ENCODE measurements at regions not wholly inside any gene's neighbourhood (a gene's known extent, or its start where the extent isn't known, plus 50 kb on each side); places are given as distances from the start of the nearest gene placed in this dataset.

GRCh38 chr11:31968461-31969358, 122.2 kb upstream of the RCN1 start:
- TF ChIP-seq CSDC2 (CRISPR knock-in tag; IDR thresholded peaks at IDR 0.05) (no peak), ZNF70 (CRISPR knock-in tag; IDR thresholded peaks at IDR 0.05) (no peak), ZFP30 (CRISPR knock-in tag; IDR thresholded peaks at IDR 0.05) (no peak), CREB5 (CRISPR knock-in tag; IDR thresholded peaks at IDR 0.05; ENCODE audit: low read depth) (no peak), PPARA (CRISPR knock-in tag; IDR thresholded peaks at IDR 0.05; ENCODE audit: borderline replicate concordance) (no peak), TCF4 (CRISPR knock-in tag; IDR thresholded peaks at IDR 0.05; ENCODE audit: borderline replicate concordance) (peak; percentile 59; the same call in 1 of the 2 replicates), PATZ1 (CRISPR knock-in tag; IDR thresholded peaks at IDR 0.05; ENCODE audit: borderline replicate concordance) (peak; percentile 53; the same call in 1 of the 2 replicates), ZFP3 (CRISPR knock-in tag; IDR thresholded peaks at IDR 0.05) (no peak), BACH2 (CRISPR knock-in tag; IDR thresholded peaks at IDR 0.05; ENCODE audit: borderline replicate concordance) (no peak), RARB (CRISPR knock-in tag; IDR thresholded peaks at IDR 0.05) (no peak), ARNTL (CRISPR knock-in tag; IDR thresholded peaks at IDR 0.05; ENCODE audit: borderline replicate concordance, low read depth) (no peak), TOX (CRISPR knock-in tag; IDR thresholded peaks at IDR 0.05; ENCODE audit: borderline replicate concordance) (no peak), ZNF565 (CRISPR knock-in tag; conservative IDR thresholded peaks at IDR 0.05; ENCODE audit: low read depth) (no peak)
- TF ChIP-seq, protein P1, sequence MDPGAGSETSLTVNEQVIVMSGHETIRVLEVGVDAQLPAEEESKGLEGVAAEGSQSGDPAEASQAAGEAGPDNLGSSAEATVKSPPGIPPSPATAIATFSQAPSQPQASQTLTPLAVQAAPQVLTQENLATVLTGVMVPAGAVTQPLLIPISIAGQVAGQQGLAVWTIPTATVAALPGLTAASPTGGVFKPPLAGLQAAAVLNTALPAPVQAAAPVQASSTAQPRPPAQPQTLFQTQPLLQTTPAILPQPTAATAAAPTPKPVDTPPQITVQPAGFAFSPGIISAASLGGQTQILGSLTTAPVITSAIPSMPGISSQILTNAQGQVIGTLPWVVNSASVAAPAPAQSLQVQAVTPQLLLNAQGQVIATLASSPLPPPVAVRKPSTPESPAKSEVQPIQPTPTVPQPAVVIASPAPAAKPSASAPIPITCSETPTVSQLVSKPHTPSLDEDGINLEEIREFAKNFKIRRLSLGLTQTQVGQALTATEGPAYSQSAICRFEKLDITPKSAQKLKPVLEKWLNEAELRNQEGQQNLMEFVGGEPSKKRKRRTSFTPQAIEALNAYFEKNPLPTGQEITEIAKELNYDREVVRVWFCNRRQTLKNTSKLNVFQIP (CRISPR knock-in tag; IDR thresholded peaks at IDR 0.05; ENCODE audit: borderline replicate concordance, low read depth): no peak
